GM21619 (cell line): ENCODE measurements at regions not wholly inside any gene's neighbourhood (a gene's known extent, or its start where the extent isn't known, plus 50 kb on each side); places are given as distances from the start of the nearest gene placed in this dataset.
"Not testable (repeated sequence)": the region's sequence is repeated elsewhere in the genome, so short reads cannot be mapped to it uniquely, and the experiment has no call there.

Source experiments
- ATAC-seq: cut with Tn5 transposase; IDR thresholded peaks from one replicate; pipeline ENCODE4 v1.9.1; 2021; ENCODE audit not compliant: unreplicated experiment

GRCh38 chr4:170729236-170729635 is 639.5 kb upstream of the AADAT start:
- no peak for ATAC-seq

GRCh38 chr4:170724191-170724590 is 634.4 kb upstream of the AADAT start:
- no peak for ATAC-seq

- ATAC-seq, result no peak
These were observed 633.4 kb upstream of the AADAT start for GRCh38 chr4:170723171-170723570.

GRCh38 chr4:170721812-170722373 is 632.1 kb upstream of the AADAT start:
- ATAC-seq, result no peak

GRCh38 chr4:170716868-170717267 is 627.1 kb upstream of the AADAT start:
- ATAC-seq, result no peak

GRCh38 chr4:170705907-170706306 is 616.2 kb upstream of the AADAT start:
- no peak for ATAC-seq

- ATAC-seq, result no peak
These were observed 610.3 kb upstream of the AADAT start for GRCh38 chr4:170700064-170700463.

- ATAC-seq, result peak; percentile 63
These were observed 608.6 kb upstream of the AADAT start for GRCh38 chr4:170698334-170698733.

GRCh38 chr4:170697845-170698244 is 608.1 kb upstream of the AADAT start:
- ATAC-seq, result peak; percentile 46

- no peak for ATAC-seq
These were observed 607.3 kb upstream of the AADAT start for GRCh38 chr4:170697045-170697444.

- no peak for ATAC-seq
These were observed 601.4 kb upstream of the AADAT start for GRCh38 chr4:170691168-170691567.

- ATAC-seq, result no peak
These were observed 598.0 kb upstream of the AADAT start for GRCh38 chr4:170687751-170688150.

GRCh38 chr4:170685701-170686100 is 595.9 kb upstream of the AADAT start:
- ATAC-seq, result not testable (repeated sequence)

- no peak for ATAC-seq
These were observed 593.0 kb upstream of the AADAT start for GRCh38 chr4:170682558-170683294.

- not testable (repeated sequence) for ATAC-seq
These were observed 592.3 kb upstream of the AADAT start for GRCh38 chr4:170682087-170682486.

- no peak for ATAC-seq
These were observed 586.0 kb upstream of the AADAT start for GRCh38 chr4:170675568-170676262.

- no peak for ATAC-seq
These were observed 584.4 kb upstream of the AADAT start for GRCh38 chr4:170674176-170674575.

GRCh38 chr4:170672381-170672965 is 582.7 kb upstream of the AADAT start:
- no peak for ATAC-seq

GRCh38 chr4:170671171-170671570 is 581.4 kb upstream of the AADAT start:
- no peak for ATAC-seq

GRCh38 chr4:170667814-170668213 is 578.1 kb upstream of the AADAT start:
- ATAC-seq, result no peak

GRCh38 chr4:170666909-170667308 is 577.2 kb upstream of the AADAT start:
- ATAC-seq, result no peak

- no peak for ATAC-seq
These were observed 572.5 kb upstream of the AADAT start for GRCh38 chr4:170662250-170662649.
